Activated CD8-positive, alpha-beta memory T cell treated with anti-CD3 and anti-CD28 coated beads for 48 hours (primary cell): ENCODE measurements at regions not wholly inside any gene's neighbourhood (a gene's known extent, or its start where the extent isn't known, plus 50 kb on each side); places are given as distances from the start of the nearest gene placed in this dataset.
A peak's percentile ranks its signal among the peaks of the same experiment; 100 is the strongest.
"Not testable (repeated sequence)": the region's sequence is repeated elsewhere in the genome, so short reads cannot be mapped to it uniquely, and the experiment has no call there.

Experiments used
- DNase-seq, 3 experiments: peaks; one replicate each; pipeline ENCODE4 v3.0.0-alpha.2; 2020; ENCODE audit warnings: low read depth in 2 of 3, low spot score in 2 of 3

- DNase-seq: no peak
Measured at GRCh38 chr14:37977481-37977880, 230.2 kb upstream of the SSTR1 start.

GRCh38 chr14:37985826-37986470, 221.8 kb upstream of the SSTR1 start:
- peak in 1 of 3 experiments; percentile 5 for DNase-seq

DNA sequence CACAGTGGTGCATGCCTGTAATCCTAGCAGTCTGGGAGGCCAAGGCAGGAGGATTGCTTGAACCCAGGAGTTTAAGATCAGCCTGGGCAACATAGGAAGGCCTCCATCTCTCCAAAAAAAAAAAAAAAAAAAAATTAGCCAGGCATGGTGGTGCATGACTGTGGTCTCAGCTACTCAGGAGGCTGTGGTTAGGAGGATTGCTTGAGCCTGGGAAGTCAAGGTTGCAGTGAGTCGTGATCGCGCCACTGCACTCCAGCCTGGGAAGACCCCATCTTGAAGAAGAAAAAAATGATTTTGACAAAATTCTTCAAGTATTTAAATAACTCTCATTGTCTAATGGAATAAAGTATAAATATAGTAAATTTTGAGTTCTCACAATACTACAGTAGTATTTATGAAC, 219.2 kb upstream of the SSTR1 start:
- DNase-seq: no peak

- no peak for DNase-seq
Measured at GRCh38 chr14:37991027-37991426, 216.7 kb upstream of the SSTR1 start.

GRCh38 chr14:37992499-37992898, 215.2 kb upstream of the SSTR1 start:
- DNase-seq: no peak

DNA sequence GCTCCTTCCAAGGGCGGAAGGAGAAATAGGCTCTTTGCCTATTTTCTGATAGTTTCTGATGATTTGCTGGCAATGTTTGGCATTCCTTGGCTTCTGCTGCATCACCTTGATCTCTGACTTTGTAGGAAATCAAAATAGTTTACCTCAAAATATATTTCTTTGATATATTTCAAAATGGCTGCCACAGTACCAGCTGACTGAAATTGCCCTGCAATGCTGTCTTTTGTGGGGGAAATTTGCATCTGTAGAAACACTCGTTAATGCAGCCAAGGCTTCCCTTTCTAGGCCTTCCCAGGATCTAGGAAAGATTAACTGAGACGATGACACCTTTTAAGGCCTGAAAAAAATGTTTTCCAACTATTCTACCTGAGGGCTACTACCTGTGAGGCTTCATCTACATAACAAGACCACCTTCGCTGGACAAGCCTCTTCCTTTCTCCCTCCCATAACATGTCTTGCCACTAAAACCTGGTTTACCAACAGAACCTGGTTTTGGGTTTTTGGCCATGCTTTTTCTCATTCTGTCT, 212.8 kb upstream of the SSTR1 start:
- no peak for DNase-seq

DNA sequence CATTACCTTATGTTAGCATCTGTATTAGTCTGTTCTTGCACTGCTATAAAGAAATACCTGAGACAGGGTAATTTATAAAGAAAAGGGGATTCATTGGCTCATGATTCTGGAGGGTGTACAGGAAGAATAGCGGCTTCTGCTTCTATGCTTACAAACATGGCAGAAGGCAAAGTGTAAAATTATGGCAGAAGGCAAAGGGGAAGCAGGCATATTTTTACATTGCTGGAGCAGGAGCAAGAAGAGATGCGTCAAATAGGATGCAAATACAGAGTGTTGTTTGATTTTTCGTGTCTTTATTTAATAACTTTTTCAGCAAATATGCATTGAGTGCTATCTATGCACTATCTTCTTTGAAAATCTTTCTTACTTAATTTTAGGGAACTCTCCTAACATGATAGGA, 210.7 kb upstream of the SSTR1 start:
- no peak for DNase-seq

GRCh38 chr14:38000340-38000739, 207.4 kb upstream of the SSTR1 start:
- DNase-seq: no peak

DNA sequence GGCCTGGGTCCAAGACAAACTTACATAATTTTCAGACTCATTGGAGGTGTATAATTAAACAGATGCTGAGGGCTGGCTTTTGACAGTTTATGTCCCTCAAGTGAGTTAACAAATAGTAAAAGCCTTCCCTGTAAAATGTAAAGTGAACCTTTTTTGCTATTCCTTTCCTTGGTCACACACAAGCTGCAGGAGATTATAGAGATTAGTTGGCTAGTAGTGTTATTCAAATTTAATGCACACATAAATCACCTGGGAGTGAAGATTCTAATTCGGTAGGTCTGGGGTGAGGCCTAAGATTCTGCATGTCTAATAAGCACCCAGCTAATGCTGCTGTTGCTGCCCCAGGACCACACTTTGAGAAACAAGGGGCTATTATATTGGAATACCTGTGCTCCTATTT, 206.2 kb upstream of the SSTR1 start:
- no peak for DNase-seq

GRCh38 chr14:38003746-38004609, 203.7 kb upstream of the SSTR1 start:
- DNase-seq: no peak

DNA sequence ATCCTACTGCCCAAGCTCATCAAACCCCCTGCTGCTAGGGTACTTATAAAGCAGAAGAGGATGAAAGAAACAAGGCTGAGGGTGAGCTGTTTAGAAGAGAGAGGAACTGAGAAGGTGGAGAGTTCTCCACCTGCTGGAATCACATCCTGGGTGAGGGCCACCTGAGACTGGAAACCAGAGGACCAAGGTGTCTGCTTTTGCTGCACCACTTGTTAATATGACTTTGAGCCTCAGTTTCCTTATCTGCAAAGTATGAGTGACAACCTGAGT, 203.2 kb upstream of the SSTR1 start:
- no peak for DNase-seq

- DNase-seq: not testable (repeated sequence)
Measured at GRCh38 chr14:38011156-38011555, 196.5 kb upstream of the SSTR1 start.

GRCh38 chr14:38012056-38012455, 195.6 kb upstream of the SSTR1 start:
- DNase-seq: no peak

DNA sequence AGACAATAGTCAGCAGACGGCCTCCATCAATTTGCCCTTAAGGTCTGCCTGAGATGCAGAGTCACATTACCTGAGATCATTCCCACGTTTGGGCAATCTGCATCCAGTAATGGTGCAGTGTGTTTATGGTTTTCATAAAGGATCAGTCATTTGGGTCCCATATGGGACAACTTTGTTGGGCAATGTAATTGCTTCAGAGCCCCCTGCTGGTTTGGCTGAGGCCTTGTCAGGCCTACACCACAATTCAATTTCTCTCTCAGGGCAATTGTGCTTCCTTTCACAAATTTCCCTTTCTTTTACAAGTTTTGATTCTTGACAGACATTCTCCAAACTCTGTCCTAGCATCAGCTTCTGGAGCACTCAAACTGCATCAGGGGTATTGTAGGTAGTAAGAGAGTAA, 191.2 kb upstream of the SSTR1 start:
- DNase-seq: no peak

DNA sequence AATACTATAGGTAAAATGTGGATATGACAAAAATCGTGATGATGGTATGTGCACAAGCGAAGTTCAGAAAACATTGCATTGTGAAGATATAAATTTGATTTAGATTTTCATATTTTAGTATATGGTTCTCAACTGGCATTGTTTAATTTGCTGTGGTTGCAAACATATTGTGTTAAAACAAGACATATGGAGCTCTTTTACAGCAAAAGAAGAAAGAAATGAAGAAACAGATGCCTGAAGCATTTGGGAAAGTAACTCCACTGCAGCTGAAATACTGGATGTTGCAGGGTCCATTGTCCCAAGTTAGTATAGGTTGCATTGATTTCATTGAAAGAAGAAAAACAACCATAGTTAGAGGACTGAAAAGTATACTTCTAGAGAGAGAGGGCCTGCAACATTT, 185.8 kb upstream of the SSTR1 start:
- DNase-seq: no peak

- DNase-seq: no peak
Measured at GRCh38 chr14:38022775-38023174, 184.9 kb upstream of the SSTR1 start.

- no peak for DNase-seq
Measured at GRCh38 chr14:38038171-38038570, 169.5 kb upstream of the SSTR1 start.

GRCh38 chr14:38038986-38039385, 168.7 kb upstream of the SSTR1 start:
- no peak for DNase-seq

DNA sequence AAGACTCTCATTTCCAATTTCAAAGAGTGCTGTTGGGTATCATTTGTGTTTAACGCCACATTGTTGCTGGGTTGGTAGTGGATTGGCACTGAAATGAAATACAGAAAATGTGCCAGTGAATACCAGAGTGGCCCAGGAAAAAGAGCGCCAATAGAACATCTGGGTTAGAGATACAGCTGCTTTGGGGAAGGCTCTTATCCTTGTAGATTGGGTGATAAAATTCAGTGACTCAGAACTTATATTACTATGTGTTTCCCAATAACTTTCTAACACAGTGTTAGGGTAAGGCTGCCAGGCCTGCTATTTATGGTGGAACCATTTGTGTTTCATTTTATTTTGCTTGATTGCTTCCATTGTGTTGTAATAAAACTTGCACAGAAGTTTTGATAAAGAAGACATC, 168.2 kb upstream of the SSTR1 start:
- no peak for DNase-seq

DNA sequence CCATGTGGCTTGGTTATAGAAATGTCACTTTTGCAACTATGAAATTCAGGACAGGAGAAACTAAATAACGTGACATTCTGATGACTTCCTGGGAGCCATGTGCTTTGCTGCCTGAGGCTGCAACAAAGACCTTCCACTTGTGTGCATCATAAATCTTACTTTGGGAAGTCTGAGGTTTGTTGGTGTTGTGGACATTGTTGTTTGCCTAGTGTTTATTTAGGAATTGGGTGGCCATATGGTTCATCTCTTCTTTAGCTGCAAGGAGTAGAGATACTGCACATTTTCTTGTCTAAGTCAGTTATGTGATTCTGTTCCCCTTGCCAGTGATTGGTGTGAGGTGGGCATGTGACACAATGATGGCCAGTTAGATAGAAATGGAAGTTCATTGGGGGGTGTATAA, 167.3 kb upstream of the SSTR1 start:
- no peak for DNase-seq

GRCh38 chr14:38042322-38042721, 165.4 kb upstream of the SSTR1 start:
- DNase-seq: no peak

GRCh38 chr14:38044710-38045109, 163.0 kb upstream of the SSTR1 start:
- no peak for DNase-seq

GRCh38 chr14:38045461-38045860, 162.2 kb upstream of the SSTR1 start:
- DNase-seq: no peak
